CD4-positive, alpha-beta T cell (primary cell): ENCODE measurements at regions not wholly inside any gene's neighbourhood (a gene's known extent, or its start where the extent isn't known, plus 50 kb on each side); places are given as distances from the start of the nearest gene placed in this dataset.

Source experiments
- ATAC-seq: fragments of 200-7000 bp; cut with Tn5 transposase; one replicate; pipeline ENCODE4 v1.10.0; 2022; ENCODE audit warnings: mild to moderate bottlenecking; ENCODE audit not compliant: poor library complexity
- CTCF ChIA-PET: fragments of 350-600 bp; sonication (Branson Sonifier 250); formaldehyde crosslinking; loops from one replicate; lab custom pipeline; 2021; ENCODE audit warnings: antibody characterized with exemption, inconsistent platforms; lab: Charles Lee
- POLR2A ChIA-PET: fragments of 350-600 bp; sonication (Branson Sonifier 250); formaldehyde crosslinking; loops from one replicate; lab custom pipeline; 2021; ENCODE audit warnings: antibody characterized with exemption, inconsistent platforms; lab: Charles Lee
- DNase-seq, 14 experiments: peaks; one replicate each; pipeline ENCODE4 v3.0.0-alpha.2; 2013 to 2020; ENCODE audit warnings: mixed read lengths in 2 of 14
- H3K27ac ChIP-seq, 2 donors: one replicate each; pipeline versions ENCODE4 v1.5.1 to v1.7.0; 2013; ENCODE audit warnings: low read length in 2 of 2, low read depth in 1 of 2, mild to moderate bottlenecking in 1 of 2
- H3K27me3 ChIP-seq, 2 experiments: 1 replicate in 1 of 2; 2 replicates in 1 of 2; pipeline versions ENCODE4 v1.6.1 to v1.7.0; 2013; ENCODE audit warnings: low read length in 2 of 2, control low read depth in 1 of 2, mild to moderate bottlenecking in 1 of 2, moderate library complexity in 1 of 2; ENCODE audit not compliant: insufficient read depth in 2 of 2, control insufficient read depth in 1 of 2
- H3K36me3 ChIP-seq: one replicate; pipeline ENCODE4 v1.6.1; 2013; ENCODE audit warnings: low read length, control low read depth; ENCODE audit not compliant: insufficient read depth
- H3K4me1 ChIP-seq: one replicate; pipeline ENCODE4 v1.6.1; 2013; ENCODE audit warnings: low read length, control low read depth; ENCODE audit not compliant: insufficient read depth
- H3K4me3 ChIP-seq: one replicate; pipeline ENCODE4 v1.5.1; 2013; ENCODE audit warnings: mild to moderate bottlenecking, low read length, moderate library complexity
- H3K9me3 ChIP-seq, 2 experiments: 1 replicate in 1 of 2; 2 replicates in 1 of 2; pipeline versions ENCODE4 v1.6.1 to v1.7.0; 2013; ENCODE audit warnings: low read length in 2 of 2, mild to moderate bottlenecking in 2 of 2, control low read depth in 1 of 2, moderate library complexity in 1 of 2; ENCODE audit not compliant: control insufficient read depth in 1 of 2, insufficient read depth in 1 of 2
- H3K27ac Mint-ChIP-seq: one replicate; pipeline ENCODE4 v1.8.0; 2020; ENCODE audit warnings: mixed read lengths
- H3K27me3 Mint-ChIP-seq: one replicate; pipeline ENCODE4 v1.8.0; 2021; ENCODE audit warnings: mixed read lengths
- H3K36me3 Mint-ChIP-seq: one replicate; pipeline ENCODE4 v1.8.0; 2021; ENCODE audit warnings: low read depth, mixed read lengths
- H3K4me1 Mint-ChIP-seq: one replicate; pipeline ENCODE4 v1.8.0; 2021; ENCODE audit warnings: low read depth, mixed read lengths
- H3K4me3 Mint-ChIP-seq: one replicate; pipeline ENCODE4 v1.8.0; 2020; ENCODE audit warnings: mild to moderate bottlenecking, mixed read lengths
- H3K9me3 Mint-ChIP-seq: one replicate; pipeline ENCODE4 v1.8.0; 2020; ENCODE audit warnings: mixed read lengths
- CTCF ChIP-seq: fragments of 200-600 bp; IDR thresholded peaks from one replicate; pipeline ENCODE4 v1.8.0; 2022; ENCODE audit warnings: antibody characterized with exemption, mild to moderate bottlenecking
- intact Hi-C, 2 experiments: fragments of 100-400 bp; cut with DNase I in 1 of 2; cut with micrococcal nuclease in 1 of 2; formaldehyde crosslinking; loops; one replicate each; pipeline versions ENCODE4 v1.15.1 to v1.9.0; 2023 to 2025; cut with DNase I, micrococcal nuclease

GRCh38 chr9:135249191-135249590, 161.7 kb downstream of the OLFM1 start:
- no peak overlapping the region for H3K27ac ChIP-seq
- no peak overlapping the region for H3K4me3 ChIP-seq
- Mint-ChIP-seq H3K27ac (no peak overlapping the region), H3K27me3 (peaks cover 12% of the 10 kb centered on the region), H3K9me3 (no peaks in the 10 kb centered on the region), H3K36me3 (no peaks in the 10 kb centered on the region), H3K4me1 (no peaks in the 10 kb centered on the region), H3K4me3 (no peak overlapping the region)
- DNase-seq (no peak), ATAC-seq (no peak)
- no peaks in the 10 kb centered on the region for H3K4me1 ChIP-seq
- no peak for TF ChIP-seq CTCF
- H3K9me3 ChIP-seq = peaks cover 0 to 5% of the 10 kb centered on the region in 2 experiments
- peaks cover 0 to 4% of the 10 kb centered on the region in 2 experiments for H3K27me3 ChIP-seq
- intact Hi-C loops = no loop called here
- H3K36me3 ChIP-seq = no peaks in the 10 kb centered on the region
- POLR2A ChIA-PET = no interaction called here
- CTCF ChIA-PET = no interaction called here

- no peak for ATAC-seq
- Mint-ChIP-seq H3K4me1 (no peaks in the 10 kb centered on the region), H3K27me3 (peaks cover 12% of the 10 kb centered on the region), H3K36me3 (no peaks in the 10 kb centered on the region), H3K27ac (no peak overlapping the region), H3K4me3 (no peak overlapping the region), H3K9me3 (no peaks in the 10 kb centered on the region)
- H3K36me3 ChIP-seq = no peaks in the 10 kb centered on the region
- TF ChIP-seq CTCF = no peak
- ChIA-PET CTCF (no interaction called here), POLR2A (no interaction called here)
- H3K27me3 ChIP-seq = peaks cover 0 to 5% of the 10 kb centered on the region in 2 experiments
- H3K4me1 ChIP-seq = no peaks in the 10 kb centered on the region
- H3K4me3 ChIP-seq = no peak overlapping the region
- no peak for DNase-seq
- H3K27ac ChIP-seq = no peak overlapping the region
- intact Hi-C loops = no loop called here
- no peaks in the 10 kb centered on the region for H3K9me3 ChIP-seq
Observed at GRCh38 chr9:135249711-135250110, 162.2 kb downstream of the OLFM1 start.

DNA sequence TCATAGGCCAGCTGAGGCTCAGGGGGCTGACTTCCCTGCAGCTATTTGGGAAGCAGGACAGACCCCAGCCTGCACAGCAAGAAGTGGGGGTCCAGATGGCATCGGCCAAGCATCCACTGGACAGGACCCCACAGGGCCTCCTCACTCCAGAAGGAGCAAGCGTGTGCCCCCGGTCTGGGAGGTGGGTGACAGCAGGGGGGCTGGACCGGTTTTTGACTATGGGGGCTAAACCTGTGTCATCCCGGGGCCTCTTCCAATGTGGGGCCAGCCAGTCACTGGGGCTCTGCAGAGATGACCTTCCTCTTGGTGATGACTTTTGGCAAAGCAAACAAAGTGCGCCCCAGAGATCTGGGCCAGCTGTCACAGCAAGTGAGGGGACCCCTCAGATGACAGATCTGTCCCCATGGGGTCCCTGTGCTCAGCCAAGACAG, 163.9 kb downstream of the OLFM1 start:
- H3K4me1 ChIP-seq = no peaks in the 10 kb centered on the region
- H3K4me3 ChIP-seq = no peak overlapping the region
- Mint-ChIP-seq H3K4me1 (no peaks in the 10 kb centered on the region), H3K4me3 (no peak overlapping the region), H3K27ac (no peak overlapping the region), H3K27me3 (peaks cover 3% of the 10 kb centered on the region), H3K36me3 (no peaks in the 10 kb centered on the region), H3K9me3 (no peaks in the 10 kb centered on the region)
- CTCF ChIA-PET = no interaction called here
- TF ChIP-seq CTCF = no peak
- no peaks in the 10 kb centered on the region for H3K36me3 ChIP-seq
- H3K9me3 ChIP-seq = no peaks in the 10 kb centered on the region
- POLR2A ChIA-PET = no interaction called here
- no peak for ATAC-seq
- peaks cover 0 to 2% of the 10 kb centered on the region in 2 experiments for H3K27me3 ChIP-seq
- intact Hi-C loops = no loop called here
- no peak overlapping the region for H3K27ac ChIP-seq
- no peak for DNase-seq
